ENCODE measurements at regions not wholly inside any gene's neighbourhood (a gene's known extent, or its start where the extent isn't known, plus 50 kb on each side); places are given as distances from the start of the nearest gene placed in this dataset.

DNA sequence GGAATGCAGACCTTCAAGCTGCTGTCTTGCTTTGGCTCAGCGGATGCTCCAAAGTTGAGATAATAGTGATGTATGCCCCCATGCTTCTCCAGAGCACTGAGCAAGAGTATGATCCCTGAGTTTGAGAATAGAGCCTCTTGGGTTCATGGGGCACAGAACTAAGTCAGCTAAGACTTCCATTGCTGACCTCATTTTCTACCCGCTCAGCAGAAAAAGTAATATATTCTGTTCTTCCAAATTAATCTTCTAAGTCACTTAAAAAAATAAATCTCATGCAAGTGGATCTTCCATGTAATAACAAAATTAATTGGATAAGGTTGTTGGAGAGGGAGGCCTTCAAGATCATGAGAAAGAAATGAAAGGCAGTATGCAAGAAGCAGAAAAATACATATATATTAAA lies 483.9 kb downstream of the DNAH5 start:
- TF ChIP-seq, protein P1, sequence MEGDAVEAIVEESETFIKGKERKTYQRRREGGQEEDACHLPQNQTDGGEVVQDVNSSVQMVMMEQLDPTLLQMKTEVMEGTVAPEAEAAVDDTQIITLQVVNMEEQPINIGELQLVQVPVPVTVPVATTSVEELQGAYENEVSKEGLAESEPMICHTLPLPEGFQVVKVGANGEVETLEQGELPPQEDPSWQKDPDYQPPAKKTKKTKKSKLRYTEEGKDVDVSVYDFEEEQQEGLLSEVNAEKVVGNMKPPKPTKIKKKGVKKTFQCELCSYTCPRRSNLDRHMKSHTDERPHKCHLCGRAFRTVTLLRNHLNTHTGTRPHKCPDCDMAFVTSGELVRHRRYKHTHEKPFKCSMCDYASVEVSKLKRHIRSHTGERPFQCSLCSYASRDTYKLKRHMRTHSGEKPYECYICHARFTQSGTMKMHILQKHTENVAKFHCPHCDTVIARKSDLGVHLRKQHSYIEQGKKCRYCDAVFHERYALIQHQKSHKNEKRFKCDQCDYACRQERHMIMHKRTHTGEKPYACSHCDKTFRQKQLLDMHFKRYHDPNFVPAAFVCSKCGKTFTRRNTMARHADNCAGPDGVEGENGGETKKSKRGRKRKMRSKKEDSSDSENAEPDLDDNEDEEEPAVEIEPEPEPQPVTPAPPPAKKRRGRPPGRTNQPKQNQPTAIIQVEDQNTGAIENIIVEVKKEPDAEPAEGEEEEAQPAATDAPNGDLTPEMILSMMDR (conservative IDR thresholded peaks at IDR 0.05; ENCODE audit: low read length), result no peak
- no peak for TF ChIP-seq EZH2phosphoT487 (IDR thresholded peaks at IDR 0.05; ENCODE audit: borderline replicate concordance, low read depth, low read length)
